ENCODE measurements at regions not wholly inside any gene's neighbourhood (a gene's known extent, or its start where the extent isn't known, plus 50 kb on each side); places are given as distances from the start of the nearest gene placed in this dataset.

GRCh38 chr1:201612645-201613044 is 73.7 kb downstream of the NAV1 start:
- no peak for DNase-seq

GRCh38 chr1:201614262-201615015 is 75.5 kb downstream of the NAV1 start:
- no peak for DNase-seq

- no peak for DNase-seq
These were observed 78.2 kb downstream of the NAV1 start for GRCh38 chr1:201617157-201617556.

DNA sequence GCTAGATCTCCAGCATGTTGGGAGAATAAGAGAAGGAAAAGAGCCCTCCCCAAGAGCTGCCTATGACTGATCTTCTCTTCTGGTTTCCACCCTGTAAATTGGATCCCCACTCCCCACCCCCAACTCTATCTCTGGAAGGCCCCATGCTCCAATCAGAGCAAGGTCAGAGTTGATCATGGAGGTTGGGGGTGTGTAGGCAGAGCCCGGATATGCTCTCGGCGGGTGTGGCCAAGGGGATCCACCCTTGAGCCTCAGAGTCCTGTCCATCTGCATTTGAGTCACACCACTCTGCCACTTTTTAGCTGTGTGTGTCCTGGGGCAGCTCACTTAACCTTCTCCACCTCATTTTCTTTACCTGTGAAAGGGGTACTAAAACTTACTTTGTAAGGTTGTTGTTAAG is 79.5 kb downstream of the NAV1 start:
- no peak for DNase-seq

DNA sequence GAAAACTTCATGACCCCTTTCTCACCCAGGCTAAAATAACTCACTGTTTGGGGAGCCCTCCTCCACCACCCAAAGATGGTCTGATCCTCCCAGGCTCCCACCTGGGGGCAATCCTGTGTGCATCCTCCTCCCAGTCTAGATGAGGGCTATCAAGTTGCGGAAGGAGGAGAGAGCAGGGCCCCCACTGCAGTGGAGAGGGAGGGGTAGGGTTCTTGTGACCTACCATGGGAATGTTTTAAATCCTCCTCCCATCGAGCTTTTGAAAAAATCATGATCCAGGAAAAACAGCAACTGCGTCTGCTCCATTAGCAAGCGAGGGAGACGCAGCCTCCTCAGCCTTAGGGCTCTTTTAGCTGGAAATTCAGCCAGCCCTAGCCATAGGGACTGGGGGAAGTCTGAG is 80.0 kb downstream of the NAV1 start:
- DNase-seq, result no peak

GRCh38 chr1:201619513-201619912 is 80.6 kb downstream of the NAV1 start:
- DNase-seq, result no peak

- no peak for DNase-seq
These were observed 83.4 kb downstream of the NAV1 start for GRCh38 chr1:201622353-201622752.

GRCh38 chr1:201622824-201623223 is 83.9 kb downstream of the NAV1 start:
- no peak for DNase-seq

DNA sequence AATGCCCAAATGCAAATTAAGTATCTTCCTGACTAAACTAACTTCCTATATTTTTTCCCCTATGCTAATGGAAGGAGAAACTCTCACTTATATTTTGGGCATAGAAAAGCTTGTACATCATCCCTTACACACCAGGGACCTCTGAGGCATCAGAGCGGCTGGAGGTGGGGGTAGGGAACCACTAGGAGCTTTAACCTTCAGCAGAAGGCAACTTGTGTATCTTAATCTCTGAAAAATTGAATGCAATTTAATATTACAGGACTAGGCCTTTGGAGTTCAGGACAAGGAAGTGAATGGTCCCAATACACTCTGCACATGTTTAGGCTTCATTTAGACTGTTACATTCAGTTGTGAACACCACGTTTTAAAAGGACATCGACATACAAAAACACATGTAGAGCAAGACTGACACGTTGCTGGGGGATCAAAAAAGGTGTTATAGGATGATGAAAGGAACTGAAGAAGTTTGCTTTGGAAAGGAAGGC is 85.9 kb downstream of the NAV1 start:
- no peak for DNase-seq

DNA sequence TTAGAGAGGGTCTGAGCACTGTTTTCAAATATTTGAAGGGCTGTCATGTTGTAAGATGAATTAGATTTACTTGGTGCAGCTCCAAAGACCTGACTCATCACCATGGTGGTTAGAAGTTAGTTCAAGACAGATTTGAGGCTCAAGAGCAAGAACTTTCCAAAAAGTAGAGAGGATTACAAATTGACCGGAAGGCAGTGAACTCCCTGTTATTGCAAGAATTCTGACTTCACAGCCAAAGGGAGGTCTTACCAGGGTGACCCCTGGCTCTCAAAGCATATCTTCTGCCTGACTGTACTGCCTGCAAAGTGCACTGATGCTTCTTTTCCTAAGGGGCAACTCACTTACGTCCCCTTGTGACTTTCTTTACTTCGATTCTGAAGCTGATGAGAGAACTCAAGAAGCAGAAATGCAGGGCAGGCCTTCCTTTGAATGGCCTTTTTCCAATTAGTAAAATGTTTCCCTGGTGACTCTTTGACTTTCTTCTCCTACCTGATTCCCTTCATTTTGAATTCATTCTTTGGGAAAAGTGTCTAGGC is 86.4 kb downstream of the NAV1 start:
- DNase-seq, result no peak

DNA sequence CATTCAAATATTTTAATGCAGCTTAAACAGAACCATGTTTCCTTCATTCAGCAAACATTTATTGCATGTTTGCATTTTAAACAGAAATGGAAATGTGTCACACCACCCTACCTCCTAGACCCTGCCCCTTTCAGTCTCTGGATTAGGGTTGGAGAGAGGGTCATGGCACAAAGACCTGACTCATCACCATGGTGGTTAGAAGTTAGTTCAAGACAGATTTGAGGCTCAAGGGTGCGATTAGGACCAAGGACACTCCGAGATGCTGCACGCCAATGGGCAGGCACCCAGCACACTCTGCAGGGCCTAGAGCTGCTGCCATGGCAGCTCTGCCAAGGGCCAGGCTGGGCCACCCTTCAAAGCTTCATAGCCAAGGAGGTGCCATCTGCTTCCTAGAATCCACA is 86.9 kb downstream of the NAV1 start:
- no peak for DNase-seq

- no peak for DNase-seq
These were observed 87.8 kb downstream of the NAV1 start for GRCh38 chr1:201626629-201627275.

DNA sequence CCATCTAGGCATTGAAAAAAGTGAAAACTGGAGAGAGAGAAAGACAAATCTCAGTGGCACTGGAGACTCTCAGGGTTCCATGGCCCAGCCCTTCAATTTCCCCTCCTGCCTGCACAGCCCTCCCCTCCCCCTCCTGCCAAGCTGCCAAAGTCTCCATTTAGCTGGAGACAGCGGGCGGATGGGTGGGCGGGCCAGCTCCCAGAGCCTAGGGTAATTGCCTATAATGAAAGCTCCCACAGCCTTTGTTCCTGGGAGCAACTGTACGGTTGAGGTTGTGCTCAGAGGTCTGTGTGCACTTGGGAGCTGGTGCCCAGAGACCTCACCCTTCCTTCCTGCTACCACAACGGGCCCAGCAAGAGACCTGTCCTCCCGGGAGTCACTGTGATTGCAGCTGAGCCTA is 89.6 kb downstream of the NAV1 start:
- DNase-seq, result no peak

DNA sequence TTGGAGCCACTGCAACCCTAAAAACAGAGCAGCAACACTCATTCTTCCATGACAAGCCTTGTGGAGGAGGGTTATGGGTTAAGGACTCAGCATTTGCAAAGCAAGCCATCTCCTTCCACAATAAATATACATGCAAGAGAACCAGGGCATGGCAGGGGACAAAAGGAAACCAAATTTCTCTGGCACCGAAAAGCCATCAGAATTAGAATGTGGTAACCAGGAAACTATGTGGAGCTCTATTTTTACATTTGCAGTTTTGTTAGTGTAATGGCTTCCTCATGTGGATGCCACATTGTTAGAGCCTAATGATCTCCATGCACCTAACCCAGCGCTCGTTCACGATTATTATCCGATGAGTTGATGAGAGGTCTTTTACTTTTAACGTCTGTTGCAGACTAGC is 91.7 kb downstream of the NAV1 start:
- no peak for DNase-seq

DNA sequence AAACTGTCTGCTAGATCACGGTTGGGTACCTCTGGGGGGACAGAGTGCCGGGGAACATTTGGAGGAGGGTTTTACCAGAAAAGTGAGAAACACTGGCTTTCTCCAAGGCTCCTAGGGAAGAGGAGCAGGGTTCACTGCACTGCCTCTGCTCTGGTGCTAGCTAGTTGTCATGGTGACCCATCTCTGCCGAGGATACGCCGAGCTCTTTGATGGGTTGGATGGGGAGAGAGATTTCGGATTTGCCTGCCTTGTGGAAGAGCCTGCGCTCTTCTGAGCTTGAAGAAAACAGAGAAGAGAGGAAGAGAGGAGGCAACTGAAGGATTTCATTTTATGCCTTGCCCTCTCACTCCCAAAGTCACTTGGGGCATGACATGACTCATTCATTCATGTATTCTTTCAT is 92.1 kb downstream of the NAV1 start:
- DNase-seq, result no peak

- DNase-seq, result no peak
These were observed 93.5 kb downstream of the NAV1 start for GRCh38 chr1:201632364-201632952.

DNA sequence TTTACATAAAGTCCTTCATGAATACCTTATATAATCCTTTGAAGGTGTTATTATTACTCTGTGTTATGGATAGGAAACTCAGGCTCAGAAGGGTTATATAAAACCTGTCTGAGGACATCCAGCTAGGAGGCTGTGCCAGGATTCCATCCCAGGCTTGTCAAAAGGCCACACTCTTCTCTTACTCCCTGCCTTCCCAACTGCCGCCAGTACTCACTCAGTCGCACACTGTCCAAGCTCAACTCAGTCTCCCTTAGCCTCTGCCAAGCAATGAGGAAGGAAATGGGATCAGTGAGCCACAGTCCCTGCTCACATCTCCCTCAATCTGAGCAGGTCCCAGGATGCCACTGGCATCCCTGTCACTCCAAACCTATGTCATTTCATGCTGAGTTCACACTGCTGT is 94.4 kb downstream of the NAV1 start:
- DNase-seq, result no peak

DNA sequence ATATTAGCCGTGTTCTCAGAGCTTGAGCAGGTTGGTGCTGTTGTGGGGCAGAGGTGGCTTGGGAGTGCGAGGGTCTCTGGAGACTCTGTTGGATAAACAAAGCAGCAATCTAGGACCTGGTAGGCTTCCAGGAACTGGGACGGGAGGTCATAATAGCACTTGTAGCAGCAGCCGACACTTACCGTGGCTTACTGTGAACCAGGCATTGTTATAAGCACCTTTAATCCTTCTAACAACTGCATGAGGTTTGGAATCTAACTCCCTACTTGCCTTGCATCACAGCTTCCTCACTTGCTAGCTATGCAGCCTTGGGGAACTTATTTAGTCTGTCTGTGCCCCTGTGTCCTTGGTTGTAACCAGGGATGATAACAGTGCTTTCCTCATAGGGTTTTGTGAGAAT is 94.9 kb downstream of the NAV1 start:
- no peak for DNase-seq

- no peak for DNase-seq
These were observed 95.3 kb downstream of the NAV1 start for GRCh38 chr1:201634261-201634660.

- DNase-seq, result no peak
These were observed 97.2 kb downstream of the NAV1 start for GRCh38 chr1:201636097-201636496.

DNA sequence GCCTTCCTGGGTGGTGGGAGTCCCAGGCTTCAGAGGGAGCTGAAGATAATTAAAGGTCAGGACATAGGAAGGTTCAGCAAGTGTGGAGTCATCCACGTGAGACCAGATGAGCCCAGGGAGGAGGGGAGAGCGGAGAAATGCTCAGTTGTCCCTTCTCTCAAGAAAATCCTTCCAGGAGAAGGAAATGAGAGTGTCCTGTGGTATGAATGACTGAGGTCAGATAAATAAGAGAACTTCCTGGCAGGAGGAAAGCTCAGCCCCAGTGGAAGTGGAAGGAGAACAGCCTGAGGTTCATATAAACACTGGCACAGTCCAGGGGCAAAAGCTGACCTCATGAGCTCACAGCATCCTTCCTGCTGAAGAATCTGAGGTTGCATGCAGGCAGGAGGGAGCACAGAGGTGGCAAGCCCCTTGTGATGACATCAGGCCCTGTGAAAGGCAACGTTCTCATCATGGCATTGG is 97.6 kb downstream of the NAV1 start:
- DNase-seq, result no peak

- no peak for DNase-seq
These were observed 98.6 kb downstream of the NAV1 start for GRCh38 chr1:201637282-201638079.

DNA sequence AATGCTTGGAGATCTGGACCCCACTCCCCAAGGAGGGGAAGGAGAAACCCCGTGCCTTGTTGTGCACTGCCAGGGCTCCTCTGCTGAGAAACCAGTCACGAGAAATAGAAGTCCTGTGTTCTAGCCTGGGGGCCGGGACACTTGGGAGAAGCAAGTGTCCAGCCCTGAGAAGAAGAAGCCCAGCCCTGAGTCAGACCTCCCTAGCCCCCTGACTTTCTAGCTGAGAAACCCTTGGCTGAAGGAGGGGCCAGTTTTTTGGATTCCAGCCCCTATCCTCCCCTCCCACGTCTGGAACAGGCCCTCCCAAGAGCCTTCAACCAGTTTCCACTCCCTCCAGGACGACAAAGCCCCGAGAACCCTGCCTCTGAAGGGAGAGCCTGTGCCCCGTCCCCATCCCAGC is 100.5 kb downstream of the NAV1 start:
- DNase-seq, result no peak

All from NCI-H1048 (cell line).